ENCODE measurements at regions not wholly inside any gene's neighbourhood (a gene's known extent, or its start where the extent isn't known, plus 50 kb on each side); places are given as distances from the start of the nearest gene placed in this dataset.

DNA sequence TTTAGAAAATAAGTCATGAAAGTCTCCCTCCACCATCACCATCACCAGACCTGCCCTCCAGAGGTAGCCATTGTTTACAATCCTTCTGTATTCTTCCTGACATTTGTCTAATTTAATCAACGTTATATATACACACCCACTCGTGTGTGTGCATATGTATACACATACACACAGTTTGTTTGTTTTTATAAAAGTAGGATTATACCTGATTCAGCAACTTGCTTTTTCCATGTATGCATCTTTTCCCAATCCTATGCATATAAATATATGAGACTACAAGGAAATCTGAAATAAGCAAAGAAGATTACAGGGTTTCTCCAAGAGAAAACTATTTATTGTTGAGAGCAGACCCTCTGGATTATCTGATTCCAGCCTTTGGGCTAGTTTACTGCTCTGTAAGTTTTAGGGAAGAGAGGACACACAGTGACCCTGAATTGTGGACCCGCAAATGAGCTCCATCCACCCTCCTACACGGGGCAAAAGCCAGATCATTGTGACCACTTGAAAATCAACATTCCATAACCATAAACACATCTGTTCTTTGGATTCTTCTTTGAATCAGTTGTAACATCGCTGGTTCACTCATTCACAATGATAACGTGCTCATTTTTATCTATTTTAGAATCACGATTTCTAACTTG lies 104.3 kb downstream of the CPN2 start:
- no peak for DNase-seq (ENCODE audit: low read depth)
- no peak overlapping the region for H3K4me3 ChIP-seq (ENCODE audit: low read depth, low read length)

DNA sequence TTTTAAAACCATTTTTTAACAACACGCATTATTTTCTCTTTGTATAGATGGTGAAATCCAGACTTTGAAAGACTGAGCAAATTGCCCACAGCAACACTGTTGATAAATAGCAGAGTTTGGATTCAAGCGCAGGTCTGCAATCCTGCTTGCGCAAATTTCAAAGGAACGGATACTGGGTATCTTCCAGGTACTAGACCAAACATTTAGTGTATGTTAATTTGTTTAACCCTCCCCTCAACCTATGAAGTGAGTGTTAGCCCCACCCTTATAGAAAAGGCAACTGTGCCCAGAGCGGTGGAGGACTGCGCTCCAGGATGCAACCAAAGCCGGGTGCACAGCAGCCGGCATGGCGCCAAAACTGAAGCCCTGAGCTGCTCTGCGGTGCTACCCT lies 103.8 kb downstream of the CPN2 start:
- no peak overlapping the region for H3K4me3 ChIP-seq (ENCODE audit: low read depth, low read length)
- DNase-seq (ENCODE audit: low read depth): no peak

DNA sequence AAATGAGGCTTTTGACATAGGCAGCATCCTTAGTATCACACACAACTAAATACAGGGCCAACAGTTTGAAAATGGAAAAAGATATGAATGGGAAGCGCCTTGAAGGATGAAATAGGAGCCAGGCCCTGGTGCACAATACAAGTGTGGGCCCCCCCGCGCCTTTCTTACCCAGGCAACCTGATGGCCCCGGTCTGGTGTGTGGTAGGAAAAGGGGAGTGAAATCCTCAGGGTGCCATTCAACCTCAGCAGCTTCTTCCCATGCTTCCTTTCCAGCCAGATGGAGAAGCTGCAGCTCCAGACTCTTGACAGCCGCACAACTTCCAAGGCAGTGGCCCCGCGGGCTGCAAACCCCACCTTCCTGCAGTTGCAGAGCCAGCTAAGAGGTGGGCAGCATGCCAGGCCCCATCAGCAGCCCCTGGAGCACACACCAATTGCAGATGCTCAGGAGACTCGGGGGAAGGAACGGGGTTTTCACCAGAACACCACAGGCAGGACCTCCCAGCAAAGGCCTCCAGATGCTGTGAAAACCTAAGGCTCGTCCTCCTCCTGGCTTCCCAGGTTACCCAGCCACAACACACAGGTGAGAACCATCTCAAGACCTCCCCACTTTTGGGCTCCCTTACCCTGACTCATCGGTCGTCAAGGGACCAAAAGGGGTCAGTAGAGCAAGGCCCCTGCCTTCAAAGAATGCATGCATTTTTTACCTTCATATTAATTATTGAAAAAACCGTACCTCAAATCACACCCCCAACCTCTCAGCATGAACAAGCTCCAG lies 101.6 kb downstream of the CPN2 start:
- H3K4me3 ChIP-seq (ENCODE audit: low read depth, low read length): no peak overlapping the region
- no peak for DNase-seq (ENCODE audit: low read depth)

DNA sequence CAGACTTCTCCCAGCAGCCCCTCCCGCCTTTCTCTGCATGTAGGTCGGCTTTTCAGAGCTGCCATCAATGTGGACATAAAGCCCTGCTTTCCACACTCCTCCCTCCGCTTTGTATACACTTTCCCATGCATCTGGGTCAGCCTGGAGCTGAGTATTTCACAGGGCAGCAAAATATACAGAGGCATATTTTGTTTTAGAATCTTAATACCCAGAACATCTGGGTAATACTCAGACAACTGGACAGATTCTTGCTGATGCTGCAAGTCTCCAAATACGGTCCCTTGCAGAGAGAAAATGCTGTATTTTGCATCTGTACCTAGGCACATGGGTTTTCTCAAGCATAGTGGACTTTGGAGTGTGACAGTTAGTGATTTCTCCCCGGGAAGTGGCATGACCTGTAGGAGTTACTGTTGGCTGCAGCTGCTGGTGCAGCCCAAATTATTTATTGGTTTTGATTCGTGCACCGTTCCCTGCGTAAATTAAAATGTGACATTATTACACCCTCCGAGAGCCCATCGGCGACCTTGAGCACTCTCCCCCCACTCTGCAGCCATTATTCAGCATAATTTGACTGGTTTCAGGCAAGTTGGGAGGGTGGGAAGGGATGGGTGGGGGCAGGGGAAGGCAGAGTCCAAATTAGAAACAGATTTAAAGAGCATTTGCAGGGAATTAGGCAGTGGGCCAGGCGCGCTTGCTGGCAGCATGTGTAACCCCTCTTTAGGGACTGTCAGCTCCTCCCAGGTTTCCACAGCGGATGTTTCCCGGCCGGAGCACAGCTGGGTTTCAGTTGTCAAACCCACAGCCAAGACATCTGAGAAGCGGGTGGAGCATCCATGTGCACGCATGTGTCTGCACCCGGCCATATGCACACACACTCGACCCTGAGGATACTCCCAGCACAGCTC lies 100.8 kb downstream of the CPN2 start:
- H3K4me3 ChIP-seq (ENCODE audit: low read depth, low read length): no peak overlapping the region
- no peak for DNase-seq (ENCODE audit: low read depth)

DNA sequence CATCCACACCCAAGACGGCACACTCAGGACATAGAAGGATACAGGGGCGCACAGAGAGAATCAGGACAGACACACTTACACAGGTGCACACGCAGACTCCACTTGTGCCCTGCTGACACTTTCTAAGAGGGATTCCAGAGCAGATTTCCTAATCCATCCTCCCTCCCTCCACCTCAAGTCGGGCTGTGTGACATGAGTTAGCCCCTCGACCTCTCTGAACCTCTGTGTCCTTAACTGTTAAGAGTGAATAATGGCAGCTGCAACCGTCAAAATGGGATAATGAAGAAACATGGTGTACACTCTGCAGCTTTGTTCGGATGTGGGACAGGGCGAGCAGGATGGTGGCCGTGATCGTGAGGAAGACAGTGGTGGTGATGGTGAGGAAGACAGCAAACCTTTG lies 100.1 kb downstream of the CPN2 start:
- DNase-seq (ENCODE audit: low read depth): no peak
- H3K4me3 ChIP-seq (ENCODE audit: low read depth, low read length): no peak overlapping the region

DNA sequence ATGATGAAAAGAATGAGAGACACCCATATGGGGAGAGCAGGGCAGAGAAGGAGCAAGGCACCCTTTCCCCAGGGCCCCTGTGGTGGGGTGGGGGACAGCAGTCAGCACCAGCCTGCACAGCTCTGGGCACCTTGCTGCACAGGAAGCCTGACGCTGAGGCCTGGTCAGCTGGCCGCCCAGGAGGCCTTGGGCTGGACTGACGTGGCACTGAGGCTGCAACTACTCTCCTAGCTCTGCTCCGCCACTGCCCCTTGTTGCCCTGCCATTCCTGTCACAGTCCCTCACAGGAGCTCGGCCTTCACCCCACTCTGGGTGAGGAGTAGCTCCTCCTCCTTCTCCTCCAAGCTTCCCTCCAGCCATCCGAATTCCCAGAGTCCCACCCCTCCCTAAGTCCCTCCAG lies 99.7 kb downstream of the CPN2 start:
- no peak for DNase-seq (ENCODE audit: low read depth)
- H3K4me3 ChIP-seq (ENCODE audit: low read depth, low read length): no peak overlapping the region

DNA sequence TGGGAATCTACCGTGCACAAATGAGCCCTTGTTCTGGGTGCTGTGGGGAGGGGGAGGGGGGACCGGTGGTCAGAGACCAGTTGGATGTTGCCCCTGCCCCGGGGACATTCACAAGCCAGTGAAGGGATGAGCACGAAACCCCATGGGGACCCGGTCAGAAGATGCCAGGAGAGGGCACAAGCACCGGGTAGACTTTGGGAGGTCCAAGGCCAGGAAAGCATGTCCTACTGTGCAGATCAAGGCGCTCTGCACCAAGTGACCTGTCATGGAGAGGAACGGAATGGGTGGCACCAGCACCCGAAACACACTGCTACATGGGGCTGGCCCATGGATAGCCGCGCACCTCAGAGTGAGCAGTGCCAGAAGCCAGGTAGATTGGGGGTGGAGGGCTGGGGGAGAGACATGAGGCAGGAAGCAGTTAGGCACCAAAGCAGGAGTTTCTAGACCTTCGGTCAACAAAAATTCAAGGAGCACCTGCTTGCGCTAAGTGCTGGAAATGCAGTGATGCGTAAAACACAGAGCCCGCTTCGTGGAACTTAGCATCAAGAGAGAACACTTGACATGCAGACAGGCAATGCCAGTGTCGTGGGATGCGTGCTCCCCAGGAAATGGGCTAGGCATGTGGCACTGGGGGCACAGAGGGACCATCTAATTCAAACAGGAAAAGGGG lies 99.1 kb downstream of the CPN2 start:
- no peak for DNase-seq (ENCODE audit: low read depth)
- H3K4me3 ChIP-seq (ENCODE audit: low read depth, low read length): no peak overlapping the region

DNA sequence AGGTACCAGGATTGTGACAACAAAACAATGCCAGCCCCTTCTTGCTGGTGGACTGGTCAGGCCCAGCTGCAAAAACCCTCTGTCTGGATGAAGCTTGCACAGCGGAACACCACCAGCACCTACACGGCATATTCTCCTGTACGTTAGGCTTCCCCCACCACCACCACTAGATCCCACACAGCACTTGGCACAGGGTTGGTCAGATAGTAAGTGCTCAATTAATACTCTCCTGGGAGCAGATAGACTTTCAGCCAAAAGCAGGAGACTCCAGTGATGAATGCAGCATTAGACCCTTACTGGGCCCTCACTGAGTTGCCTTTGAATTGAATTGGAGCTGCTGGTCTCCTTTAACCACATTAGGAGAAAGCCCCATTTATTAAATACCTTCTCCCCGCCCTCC lies 97.9 kb downstream of the CPN2 start:
- DNase-seq (ENCODE audit: low read depth): no peak
- no peak overlapping the region for H3K4me3 ChIP-seq (ENCODE audit: low read depth, low read length)

DNA sequence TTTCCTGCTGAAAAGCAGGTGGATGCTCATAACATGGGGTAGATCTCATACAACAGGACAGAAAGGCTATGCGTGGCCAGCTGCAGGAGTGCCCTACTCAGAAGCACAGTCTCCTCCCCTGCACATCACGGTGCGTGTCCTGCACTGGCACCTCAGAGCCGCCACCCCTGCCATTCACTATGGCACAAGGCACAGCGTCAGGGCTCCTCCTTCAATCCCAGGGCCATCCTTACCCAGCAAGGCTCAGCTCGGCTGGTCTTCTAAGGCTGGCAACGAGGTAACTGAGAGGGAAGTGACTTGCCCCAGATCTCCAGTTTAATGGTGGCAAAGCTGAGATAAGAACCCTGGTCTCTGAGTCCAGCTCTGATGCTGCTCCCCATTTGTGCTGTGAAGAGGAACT lies 97.1 kb downstream of the CPN2 start:
- no peak for DNase-seq (ENCODE audit: low read depth)
- H3K4me3 ChIP-seq (ENCODE audit: low read depth, low read length): no peak overlapping the region

DNA sequence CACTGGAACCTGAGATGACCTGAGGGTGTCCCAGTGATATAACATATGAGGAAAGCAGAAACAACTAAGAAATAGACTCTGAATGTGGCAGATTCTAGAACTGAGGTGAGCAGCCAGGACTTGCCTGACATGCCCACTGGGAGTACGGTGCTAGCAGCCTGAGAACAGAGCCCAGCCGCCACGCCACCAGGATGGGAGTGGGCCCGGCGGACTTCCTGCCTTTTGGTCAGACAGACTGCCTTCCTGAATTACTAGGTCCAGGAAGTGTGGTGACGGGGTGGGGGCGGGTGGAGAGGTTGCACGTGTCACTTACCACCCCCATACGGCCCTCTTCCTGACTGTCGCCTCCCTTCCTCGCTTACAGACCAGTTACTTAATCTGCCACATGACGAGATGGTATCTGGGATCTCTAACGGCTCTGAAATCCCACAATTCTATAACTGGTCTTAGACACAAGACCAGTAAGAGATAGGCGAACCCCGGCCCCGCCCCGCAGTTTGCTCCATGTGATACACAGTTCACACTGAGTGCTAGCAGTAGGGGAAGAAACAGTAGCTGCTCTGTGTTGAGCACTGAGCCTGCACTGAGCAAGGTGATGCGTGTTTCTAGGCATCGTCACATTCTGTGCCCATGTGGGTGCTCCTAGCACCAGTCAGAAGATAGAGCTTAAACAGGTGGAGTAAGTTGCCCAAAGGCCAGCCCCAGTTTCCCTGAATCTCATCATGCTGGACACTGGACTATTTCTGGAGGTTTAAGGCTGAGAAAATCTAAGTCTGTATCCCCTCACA lies 95.7 kb downstream of the CPN2 start:
- no peak for DNase-seq (ENCODE audit: low read depth)
- no peak overlapping the region for H3K4me3 ChIP-seq (ENCODE audit: low read depth, low read length)

DNA sequence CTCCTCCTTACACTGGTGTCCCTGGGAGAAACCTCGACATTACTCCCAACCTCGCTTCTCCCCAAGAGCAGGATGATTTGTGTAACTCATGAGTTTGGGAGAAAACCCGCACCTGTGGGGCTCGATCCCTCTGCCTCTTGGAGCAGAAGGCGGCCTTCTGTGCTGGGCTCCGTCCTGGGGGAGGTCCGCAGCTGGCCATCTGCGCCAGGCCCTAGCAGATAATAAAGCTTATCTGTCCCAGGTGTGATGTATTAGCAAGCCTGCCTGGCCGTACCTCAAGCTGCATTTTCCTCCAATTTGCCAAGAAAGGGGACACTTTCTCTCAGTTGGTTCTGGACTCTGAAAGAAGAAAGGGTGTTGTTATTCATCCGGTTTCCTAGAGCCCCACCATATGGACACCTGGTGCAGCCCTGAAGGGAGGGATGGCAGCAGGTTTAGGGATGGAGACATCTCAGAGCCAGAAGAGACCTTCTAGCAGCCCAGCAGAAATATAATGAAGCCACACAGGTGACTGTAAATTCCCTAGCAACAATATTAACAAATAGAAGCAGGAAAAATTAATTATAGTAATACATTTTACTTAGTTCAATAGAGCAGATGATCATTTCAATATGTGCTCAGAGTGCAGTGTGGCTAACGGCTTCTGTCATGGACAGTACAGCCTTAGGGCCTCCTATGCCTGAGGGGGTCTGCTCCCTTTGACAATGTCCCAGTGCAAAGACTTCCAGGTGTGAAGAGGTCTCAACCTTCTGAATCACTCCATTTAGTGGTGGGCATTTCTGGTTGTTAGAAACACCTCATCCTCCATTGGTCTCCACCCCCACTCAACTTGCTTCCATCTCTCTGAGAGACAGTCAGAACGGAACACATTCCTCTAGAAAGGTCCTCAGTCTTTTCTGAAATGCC lies 94.8 kb downstream of the CPN2 start:
- no peak overlapping the region for H3K4me3 ChIP-seq (ENCODE audit: low read depth, low read length)
- DNase-seq (ENCODE audit: low read depth): no peak

DNA sequence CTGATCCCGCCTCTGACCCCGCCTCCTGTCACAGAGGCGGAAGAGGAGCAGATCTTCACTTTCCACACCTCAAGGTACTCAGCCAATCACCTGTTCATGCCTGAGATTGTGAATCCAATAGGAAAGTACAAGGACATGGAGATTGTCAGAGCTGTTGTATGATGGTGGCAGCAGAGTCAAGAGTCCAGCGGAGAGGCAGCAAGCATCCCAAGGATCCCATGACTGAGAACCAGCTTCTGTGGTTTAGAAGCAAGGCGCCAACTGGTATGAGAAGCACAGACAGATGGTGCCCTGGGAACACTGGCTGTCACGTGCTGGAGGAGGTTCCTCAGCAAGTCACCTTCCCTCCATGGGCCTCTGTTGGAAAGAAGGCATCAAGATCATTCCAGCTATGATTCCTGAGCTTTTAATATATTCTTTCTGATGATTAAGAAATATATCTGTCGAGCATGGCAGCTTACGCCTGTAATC lies 93.9 kb downstream of the CPN2 start:
- no peak for DNase-seq (ENCODE audit: low read depth)
- H3K4me3 ChIP-seq (ENCODE audit: low read depth, low read length): no peak overlapping the region

DNA sequence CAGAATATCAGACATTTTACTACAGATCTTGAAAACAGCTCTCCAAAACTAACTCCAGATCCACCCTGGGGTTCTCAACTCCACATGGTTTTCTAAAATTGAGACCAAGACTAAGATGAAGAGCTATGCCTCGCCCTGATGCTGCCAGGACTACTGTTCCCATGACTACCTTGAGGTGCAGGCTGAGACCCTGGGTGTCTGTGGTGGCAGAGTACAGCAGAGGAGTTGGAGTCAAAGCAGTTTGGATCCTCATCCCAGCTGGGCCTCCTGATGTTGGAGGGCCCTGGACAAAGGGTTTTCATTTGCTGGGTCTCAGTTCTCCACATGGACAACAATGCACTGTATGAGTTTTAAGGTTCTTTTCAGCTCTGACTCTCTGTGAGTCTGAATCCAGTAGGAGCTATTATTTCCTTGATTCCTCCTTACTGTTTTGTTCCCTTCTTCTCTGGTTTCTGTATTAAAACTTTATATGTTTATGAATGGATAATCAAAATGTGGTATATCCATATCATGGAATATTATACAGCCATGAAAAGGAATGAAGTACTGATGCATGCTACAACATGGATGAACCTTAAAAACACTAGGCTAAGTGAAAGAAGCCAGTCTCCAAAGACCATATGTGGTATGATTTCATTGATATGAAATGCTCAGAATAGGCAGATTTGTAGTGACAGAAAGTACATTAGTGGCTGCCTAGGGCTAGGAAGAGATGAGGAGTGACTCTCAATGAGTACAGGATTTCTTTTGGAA lies 93.0 kb downstream of the CPN2 start:
- no peak overlapping the region for H3K4me3 ChIP-seq (ENCODE audit: low read depth, low read length)
- DNase-seq (ENCODE audit: low read depth): no peak

DNA sequence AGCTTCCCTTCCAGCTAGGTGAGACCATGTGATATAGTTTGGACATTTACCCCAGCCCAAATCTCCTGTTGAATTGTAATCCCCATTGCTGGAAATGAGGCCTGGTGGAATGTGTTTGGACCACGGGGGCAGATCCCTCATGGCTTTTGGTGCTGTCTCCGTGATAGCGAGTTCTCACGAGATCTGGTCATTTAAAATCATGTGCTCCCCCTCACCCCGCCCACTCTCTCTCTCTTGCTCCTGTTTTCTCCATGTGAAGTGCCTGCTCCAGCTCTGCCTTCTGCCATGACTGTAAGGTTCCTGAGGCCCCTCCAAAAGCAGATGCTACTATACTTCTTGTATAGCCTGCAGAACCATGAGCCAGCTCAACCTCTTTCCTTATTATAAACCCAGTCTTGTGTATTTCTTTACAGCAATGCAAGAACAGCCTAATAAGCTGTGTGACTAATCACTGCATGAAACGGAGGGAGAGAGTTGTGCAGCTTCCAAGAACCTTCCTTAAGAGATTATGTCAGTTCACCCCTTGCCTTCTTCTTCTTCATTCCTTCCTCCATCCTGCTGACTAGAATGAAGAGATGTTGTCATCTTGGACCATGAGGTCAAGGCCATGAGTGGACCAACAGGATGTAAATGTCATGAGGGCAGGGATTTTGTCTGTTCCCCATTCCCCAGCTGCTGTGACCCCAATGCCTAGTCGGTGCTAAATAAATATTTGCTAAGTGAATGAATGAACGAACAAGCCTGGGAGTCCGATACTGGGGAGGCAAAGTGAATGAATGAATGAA lies 91.0 kb downstream of the CPN2 start:
- no peak for DNase-seq (ENCODE audit: low read depth)
- H3K4me3 ChIP-seq (ENCODE audit: low read depth, low read length): no peak overlapping the region

DNA sequence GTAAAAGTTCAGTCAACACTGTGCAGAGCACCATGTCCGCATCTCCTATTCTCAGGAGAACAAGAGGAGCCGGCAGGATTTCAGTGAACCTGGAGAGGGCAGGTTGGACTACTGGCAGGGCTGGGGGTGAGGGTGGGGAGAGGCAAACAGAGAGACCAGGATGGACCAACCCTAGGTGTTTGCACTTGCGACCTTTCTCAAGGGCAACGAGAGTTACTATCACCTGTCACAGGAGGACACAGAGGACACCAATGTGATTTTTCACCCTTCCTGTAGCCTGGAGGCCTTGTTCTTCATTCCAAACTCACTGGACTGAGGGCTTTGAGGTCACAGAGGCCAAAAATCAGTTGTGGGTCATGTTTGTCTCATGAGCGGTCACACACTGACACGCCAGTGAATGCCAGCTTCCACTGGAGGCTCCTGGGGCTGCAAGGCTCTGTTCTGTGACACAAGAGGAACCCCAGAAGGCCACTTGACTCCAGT lies 89.5 kb downstream of the CPN2 start:
- no peak for DNase-seq (ENCODE audit: low read depth)
- H3K4me3 ChIP-seq (ENCODE audit: low read depth, low read length): no peak overlapping the region

DNA sequence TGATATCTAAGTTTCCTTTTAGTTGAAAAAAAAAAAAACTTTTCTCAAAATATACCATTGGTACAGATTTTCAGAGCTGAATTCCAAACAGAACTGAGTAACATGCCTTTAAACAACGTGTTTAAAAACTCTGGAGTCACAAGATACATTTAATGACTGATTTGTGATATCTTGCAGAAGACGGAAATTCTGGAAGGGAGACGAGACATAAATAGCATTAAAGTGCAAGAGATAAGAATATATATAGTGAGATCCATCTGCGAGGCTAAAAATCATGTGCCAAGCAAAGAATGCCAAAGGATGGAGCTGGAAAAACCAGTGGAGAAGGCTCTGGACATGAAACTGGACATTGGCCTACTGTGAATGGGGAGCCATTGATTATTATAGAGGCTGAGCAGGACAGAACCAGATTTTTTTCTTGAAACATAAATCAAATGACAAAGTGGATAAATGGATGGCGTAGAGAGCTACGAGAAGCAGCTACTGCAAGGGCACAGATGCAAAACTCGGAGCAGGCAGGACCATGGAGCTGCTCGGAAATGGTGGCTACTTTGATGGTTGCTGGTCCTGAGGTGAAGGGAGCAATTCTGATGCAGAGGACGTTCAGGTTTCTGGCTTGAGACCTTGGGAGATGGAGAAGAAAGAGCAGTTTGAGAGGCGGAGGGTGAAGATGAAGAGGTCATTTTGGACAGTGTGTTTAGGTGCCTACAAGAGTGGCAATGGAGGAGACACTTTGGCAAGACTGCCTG lies 88.8 kb downstream of the CPN2 start:
- H3K4me3 ChIP-seq (ENCODE audit: low read depth, low read length): no peak overlapping the region
- no peak for DNase-seq (ENCODE audit: low read depth)
